ENCODE measurements at regions not wholly inside any gene's neighbourhood (a gene's known extent, or its start where the extent isn't known, plus 50 kb on each side); places are given as distances from the start of the nearest gene placed in this dataset.

- TF ChIP-seq EZH2 (IDR thresholded peaks at IDR 0.05; ENCODE audit: low read depth) (no peak), CTCF (conservative IDR thresholded peaks at IDR 0.05) (no peak)
These were observed 158.9 kb downstream of the TANC2 start for GRCh38 chr17:63124958-63125357.
